Sigmoid colon (tissue), 4 donors: ENCODE measurements at regions not wholly inside any gene's neighbourhood (a gene's known extent, or its start where the extent isn't known, plus 50 kb on each side); places are given as distances from the start of the nearest gene placed in this dataset.

ENCODE experiments used
- EP300 ChIP-seq, 4 donors: sonication (generic); formaldehyde crosslinking; IDR thresholded peaks; one replicate each; pipeline ENCODE4 v1.6.1; 2017; ENCODE audit warnings: antibody characterized with exemption in 4 of 4
- POLR2A ChIP-seq, 2 donors: fragments of 450-650 bp; IDR thresholded peaks; one replicate each; pipeline ENCODE4 v1.6.1; 2016; ENCODE audit warnings: antibody characterized with exemption in 2 of 2, mild to moderate bottlenecking in 2 of 2, moderate library complexity in 2 of 2
- POLR2AphosphoS5 ChIP-seq, 4 donors: sonication (generic); formaldehyde crosslinking; IDR thresholded peaks; one replicate each; pipeline ENCODE4 v1.6.1; 2017; ENCODE audit warnings: antibody characterized with exemption in 4 of 4
- TF ChIP-seq, protein P1 (sequence below), 4 experiments: fragments of 450-650 bp in 3 of 4; fragments of 200-600 bp in 1 of 4; IDR thresholded peaks; one replicate each; pipeline ENCODE4 v1.5.1; 2016 to 2019; ENCODE audit warnings: antibody characterized with exemption in 4 of 4, mild to moderate bottlenecking in 3 of 4, moderate library complexity in 2 of 4

DNA sequence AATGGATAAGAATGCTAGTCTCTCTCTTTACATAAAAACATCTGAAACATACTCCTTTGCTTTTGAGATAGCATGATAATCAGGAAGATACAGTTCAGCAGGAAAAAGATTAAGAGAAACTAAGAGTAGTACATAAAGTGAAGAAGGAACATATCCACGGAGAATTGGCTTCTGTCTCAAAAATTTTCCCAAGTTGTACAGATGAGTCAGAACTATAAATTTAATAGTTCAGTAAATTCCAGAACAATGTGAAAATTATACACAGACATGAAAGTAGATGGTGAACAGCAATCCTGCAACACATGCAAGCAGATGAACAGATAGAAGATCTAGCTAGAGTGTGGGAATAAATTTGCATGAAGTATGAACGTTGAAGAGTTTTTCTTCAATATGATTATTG, 691.4 kb upstream of the RIOK2 start:
- TF ChIP-seq, protein P1, sequence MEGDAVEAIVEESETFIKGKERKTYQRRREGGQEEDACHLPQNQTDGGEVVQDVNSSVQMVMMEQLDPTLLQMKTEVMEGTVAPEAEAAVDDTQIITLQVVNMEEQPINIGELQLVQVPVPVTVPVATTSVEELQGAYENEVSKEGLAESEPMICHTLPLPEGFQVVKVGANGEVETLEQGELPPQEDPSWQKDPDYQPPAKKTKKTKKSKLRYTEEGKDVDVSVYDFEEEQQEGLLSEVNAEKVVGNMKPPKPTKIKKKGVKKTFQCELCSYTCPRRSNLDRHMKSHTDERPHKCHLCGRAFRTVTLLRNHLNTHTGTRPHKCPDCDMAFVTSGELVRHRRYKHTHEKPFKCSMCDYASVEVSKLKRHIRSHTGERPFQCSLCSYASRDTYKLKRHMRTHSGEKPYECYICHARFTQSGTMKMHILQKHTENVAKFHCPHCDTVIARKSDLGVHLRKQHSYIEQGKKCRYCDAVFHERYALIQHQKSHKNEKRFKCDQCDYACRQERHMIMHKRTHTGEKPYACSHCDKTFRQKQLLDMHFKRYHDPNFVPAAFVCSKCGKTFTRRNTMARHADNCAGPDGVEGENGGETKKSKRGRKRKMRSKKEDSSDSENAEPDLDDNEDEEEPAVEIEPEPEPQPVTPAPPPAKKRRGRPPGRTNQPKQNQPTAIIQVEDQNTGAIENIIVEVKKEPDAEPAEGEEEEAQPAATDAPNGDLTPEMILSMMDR (IDR thresholded peaks at IDR 0.05) = no peak
- no peak for TF ChIP-seq POLR2AphosphoS5 (IDR thresholded peaks at IDR 0.05)
- no peak for TF ChIP-seq POLR2A (IDR thresholded peaks at IDR 0.05)
- TF ChIP-seq EP300 (IDR thresholded peaks at IDR 0.05) = no peak
